HepG2 (cell line): ENCODE measurements at regions not wholly inside any gene's neighbourhood (a gene's known extent, or its start where the extent isn't known, plus 50 kb on each side); places are given as distances from the start of the nearest gene placed in this dataset.

ENCODE experiments used
- MIXL1 ChIP-seq: IDR thresholded peaks from 2 replicates; pipeline ENCODE4 v1.6.1; 2016
- ZNF614 ChIP-seq: IDR thresholded peaks from 2 replicates; pipeline ENCODE4 v1.6.1; 2018; ENCODE audit warnings: missing biosample characterization, missing genetic modification reagents, inconsistent platforms, borderline replicate concordance
- TF ChIP-seq, protein P1 (sequence below): sonication (generic); formaldehyde crosslinking; IDR thresholded peaks from 2 replicates; pipeline ENCODE4 v1.5.0; 2020; ENCODE audit warnings: mild to moderate bottlenecking, missing genetic modification reagents, moderate library complexity
- TF ChIP-seq, protein P2 (sequence below): sonication (generic); formaldehyde crosslinking; IDR thresholded peaks from 2 replicates; pipeline ENCODE4 v1.8.0; 2022; ENCODE audit warnings: mild to moderate bottlenecking, missing genetic modification reagents; ENCODE audit not compliant: insufficient replicate concordance

DNA sequence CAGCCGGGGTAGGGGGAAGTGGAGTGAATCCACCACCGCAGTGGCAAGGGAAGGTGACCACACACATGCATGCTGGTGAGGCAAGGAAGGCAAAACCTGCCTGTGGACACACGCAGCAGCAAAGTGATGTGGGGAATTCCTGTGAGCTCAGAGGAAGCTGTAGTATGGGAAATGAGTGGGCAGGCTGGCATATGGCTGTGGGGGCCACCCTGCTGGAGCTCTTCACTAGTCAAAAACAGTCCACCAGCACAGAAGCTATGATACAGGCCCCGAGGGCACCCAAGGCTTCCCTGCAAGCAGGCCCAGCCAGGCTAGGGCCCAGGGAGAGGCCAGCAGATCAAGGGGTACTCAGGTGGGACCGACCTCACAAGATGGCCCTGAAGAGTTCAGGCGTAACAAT lies 239.1 kb downstream of the CHM start:
- TF ChIP-seq, protein P1, sequence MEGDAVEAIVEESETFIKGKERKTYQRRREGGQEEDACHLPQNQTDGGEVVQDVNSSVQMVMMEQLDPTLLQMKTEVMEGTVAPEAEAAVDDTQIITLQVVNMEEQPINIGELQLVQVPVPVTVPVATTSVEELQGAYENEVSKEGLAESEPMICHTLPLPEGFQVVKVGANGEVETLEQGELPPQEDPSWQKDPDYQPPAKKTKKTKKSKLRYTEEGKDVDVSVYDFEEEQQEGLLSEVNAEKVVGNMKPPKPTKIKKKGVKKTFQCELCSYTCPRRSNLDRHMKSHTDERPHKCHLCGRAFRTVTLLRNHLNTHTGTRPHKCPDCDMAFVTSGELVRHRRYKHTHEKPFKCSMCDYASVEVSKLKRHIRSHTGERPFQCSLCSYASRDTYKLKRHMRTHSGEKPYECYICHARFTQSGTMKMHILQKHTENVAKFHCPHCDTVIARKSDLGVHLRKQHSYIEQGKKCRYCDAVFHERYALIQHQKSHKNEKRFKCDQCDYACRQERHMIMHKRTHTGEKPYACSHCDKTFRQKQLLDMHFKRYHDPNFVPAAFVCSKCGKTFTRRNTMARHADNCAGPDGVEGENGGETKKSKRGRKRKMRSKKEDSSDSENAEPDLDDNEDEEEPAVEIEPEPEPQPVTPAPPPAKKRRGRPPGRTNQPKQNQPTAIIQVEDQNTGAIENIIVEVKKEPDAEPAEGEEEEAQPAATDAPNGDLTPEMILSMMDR, result no peak
- TF ChIP-seq, protein P2, sequence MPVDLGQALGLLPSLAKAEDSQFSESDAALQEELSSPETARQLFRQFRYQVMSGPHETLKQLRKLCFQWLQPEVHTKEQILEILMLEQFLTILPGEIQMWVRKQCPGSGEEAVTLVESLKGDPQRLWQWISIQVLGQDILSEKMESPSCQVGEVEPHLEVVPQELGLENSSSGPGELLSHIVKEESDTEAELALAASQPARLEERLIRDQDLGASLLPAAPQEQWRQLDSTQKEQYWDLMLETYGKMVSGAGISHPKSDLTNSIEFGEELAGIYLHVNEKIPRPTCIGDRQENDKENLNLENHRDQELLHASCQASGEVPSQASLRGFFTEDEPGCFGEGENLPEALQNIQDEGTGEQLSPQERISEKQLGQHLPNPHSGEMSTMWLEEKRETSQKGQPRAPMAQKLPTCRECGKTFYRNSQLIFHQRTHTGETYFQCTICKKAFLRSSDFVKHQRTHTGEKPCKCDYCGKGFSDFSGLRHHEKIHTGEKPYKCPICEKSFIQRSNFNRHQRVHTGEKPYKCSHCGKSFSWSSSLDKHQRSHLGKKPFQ (CRISPR knock-in tag), result no peak
- TF ChIP-seq ZNF614 (CRISPR knock-in tag) (no peak), MIXL1 (CRISPR knock-in tag) (no peak)
